ENCODE measurements at regions not wholly inside any gene's neighbourhood (a gene's known extent, or its start where the extent isn't known, plus 50 kb on each side); places are given as distances from the start of the nearest gene placed in this dataset.
"Not testable (repeated sequence)": the region's sequence is repeated elsewhere in the genome, so short reads cannot be mapped to it uniquely, and the experiment has no call there.

DNA sequence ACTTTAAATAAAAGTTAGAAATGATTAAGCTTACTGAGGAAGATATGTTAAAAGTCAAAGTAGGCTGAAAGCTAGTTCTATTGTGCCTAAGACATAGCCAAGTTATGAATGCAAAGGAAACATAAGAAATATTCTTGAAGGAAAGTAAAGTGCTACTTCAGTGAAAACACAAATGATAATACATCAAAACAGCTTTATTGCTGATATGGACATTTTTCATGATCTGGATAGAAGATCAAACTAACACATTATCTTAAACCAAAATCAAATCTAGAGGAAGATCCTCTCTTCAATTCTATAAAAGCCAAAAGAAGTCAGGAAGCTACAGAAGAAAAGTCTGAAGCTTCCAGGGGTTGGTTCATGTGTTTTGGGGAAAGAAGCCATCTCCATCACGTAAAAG lies 545.9 kb downstream of the COL11A1 start:
- H3K4me3 ChIP-seq (ENCODE audit: low read depth, low read length), result no peak overlapping the region
- DNase-seq (ENCODE audit: low read depth), result no peak

DNA sequence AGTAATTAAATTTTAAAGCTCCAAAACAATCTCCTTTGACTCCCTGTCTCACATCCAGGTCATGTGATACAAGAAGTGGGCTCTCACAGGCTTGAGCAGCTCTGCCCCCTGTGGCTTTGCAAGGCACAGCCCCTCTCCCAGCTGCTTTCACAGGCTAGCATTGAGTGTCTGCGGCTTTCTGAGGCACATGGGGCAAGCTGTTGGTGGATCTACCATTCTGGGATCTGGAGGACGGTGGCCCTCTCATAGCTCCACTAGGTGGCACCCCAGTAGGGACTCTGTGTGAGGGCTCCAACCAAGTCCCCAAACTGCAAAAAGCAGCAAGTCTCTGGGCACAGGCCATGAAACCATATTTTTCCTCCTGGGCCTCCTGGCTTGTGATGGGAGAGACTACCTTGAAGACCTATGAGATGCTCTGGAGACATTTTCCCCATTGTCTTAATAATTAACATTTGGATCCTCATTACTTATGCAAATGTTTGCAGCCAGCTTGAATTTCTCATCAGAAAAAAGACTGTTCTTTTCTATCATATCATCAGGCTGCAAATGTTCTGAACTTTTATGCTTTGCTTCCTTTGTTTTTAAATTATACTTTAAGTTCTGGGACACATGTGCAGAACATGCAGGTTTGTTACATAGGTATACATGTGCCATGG lies 554.1 kb upstream of the OLFM3 start:
- no peak for DNase-seq (ENCODE audit: low read depth)
- H3K4me3 ChIP-seq (ENCODE audit: low read depth, low read length), result no peak overlapping the region

DNA sequence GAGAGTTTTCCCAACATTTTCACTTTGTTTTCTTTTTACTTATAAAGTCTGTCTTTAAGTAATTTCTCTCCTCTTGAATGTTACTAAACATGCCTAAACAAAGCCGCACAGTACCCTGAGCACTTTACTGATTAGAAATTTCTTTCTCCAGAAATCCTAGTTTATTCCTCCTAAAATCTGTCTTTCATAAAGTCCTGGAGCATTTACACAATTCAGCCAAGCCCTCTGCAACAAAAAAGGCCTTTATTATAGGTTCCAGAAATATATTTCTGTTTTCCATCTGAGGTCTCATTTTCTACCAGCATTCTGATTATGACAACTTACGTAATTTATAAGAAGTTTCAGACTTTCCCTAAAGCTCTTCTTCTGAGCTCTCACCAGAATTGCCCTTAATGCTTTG lies 549.5 kb upstream of the OLFM3 start:
- H3K4me3 ChIP-seq (ENCODE audit: low read depth, low read length), result no peak overlapping the region
- DNase-seq (ENCODE audit: low read depth), result no peak

DNA sequence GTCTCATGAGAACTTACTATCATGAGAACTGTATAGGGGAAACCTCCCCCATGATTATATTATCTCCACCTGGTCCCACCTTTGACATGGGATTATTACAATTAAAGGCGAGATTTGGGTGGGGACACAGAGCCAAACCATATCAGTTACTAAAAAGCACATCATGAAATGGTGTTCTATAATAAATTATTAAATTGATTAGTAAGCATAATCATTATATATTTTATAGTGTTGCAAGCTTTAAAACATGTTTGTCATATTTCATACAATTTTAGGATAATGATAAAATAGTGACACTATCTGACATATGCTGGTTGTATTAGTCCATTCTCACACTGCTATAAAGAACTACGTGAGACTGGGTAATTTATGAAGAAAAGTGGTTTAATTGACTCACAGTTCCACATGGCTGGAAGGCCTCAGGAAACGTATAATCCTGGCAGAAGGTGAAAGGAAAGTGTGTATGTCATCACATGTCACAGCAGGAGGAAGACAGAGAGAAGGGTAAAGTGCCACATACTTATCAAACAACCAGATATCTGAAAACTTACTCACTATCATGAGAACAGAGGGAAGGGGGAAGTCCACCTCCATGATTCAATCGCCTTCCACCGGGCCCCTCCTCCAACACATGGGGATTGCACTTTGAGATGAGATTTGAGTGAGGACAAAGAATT lies 539.2 kb upstream of the OLFM3 start:
- DNase-seq (ENCODE audit: low read depth), result no peak

DNA sequence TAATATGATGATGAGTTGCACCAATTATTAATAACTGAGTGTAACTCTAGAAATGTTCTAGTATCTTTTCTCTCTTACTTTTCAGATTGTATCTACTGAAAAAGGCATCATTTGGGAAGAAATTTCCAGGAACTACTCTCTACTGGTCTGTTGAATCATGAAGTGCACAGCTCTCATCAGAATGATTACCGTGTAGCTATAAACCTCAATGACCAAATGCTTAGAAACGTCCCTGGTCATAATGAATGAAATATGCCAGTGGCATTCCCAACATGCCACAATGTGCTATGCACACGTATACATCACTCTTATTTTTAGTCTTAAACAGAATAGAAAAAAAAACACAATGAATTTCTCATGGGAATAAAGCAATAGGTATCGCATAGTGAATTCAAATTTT lies 534.3 kb upstream of the OLFM3 start:
- no peak overlapping the region for H3K4me3 ChIP-seq (ENCODE audit: low read depth, low read length)
- no peak for DNase-seq (ENCODE audit: low read depth)

More for the DNA sequence above, 539.2 kb upstream of the OLFM3 start:
- no peak overlapping the region for H3K4me3 ChIP-seq (ENCODE audit: low read depth, low read length)

DNA sequence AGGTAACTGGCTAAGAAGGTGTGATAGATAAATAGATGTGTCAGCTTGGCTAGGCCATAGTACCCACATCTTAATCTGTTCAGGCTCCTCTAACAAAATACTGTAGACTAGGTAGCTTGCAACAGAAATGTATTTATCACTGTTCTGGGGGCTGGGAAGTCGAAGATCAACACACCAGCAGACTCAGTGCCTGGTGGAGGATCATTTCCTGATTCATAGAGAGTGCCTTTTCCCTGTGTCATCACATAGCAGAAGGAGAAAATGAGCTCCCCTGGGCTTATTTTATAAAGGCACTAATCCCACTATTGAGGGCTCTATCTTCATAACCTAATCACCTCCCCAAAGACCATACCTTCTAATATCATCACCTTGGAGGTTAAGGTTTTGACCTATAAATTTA lies 532.7 kb upstream of the OLFM3 start:
- H3K4me3 ChIP-seq (ENCODE audit: low read depth, low read length), result no peak overlapping the region
- no peak for DNase-seq (ENCODE audit: low read depth)

DNA sequence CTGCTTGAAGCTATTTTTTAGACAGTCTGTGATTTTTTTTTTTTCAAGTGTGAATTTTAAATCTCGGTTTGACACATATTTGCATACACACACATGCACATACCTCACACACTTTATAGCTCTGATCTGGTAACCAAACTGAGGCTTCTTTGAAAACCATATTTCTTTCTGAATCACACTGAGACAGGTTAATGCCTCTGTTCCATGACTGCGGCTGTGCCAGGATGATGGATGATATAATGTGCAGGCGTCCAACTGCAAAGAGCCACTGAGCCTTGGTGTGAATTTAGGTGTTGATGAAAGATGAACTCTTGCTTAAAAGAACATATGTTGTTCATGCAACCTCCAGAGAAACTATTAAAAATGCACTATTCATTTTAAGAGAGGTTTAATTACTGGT lies 504.0 kb upstream of the OLFM3 start:
- DNase-seq (ENCODE audit: low read depth), result no peak
- H3K4me3 ChIP-seq (ENCODE audit: low read depth, low read length), result no peak overlapping the region

DNA sequence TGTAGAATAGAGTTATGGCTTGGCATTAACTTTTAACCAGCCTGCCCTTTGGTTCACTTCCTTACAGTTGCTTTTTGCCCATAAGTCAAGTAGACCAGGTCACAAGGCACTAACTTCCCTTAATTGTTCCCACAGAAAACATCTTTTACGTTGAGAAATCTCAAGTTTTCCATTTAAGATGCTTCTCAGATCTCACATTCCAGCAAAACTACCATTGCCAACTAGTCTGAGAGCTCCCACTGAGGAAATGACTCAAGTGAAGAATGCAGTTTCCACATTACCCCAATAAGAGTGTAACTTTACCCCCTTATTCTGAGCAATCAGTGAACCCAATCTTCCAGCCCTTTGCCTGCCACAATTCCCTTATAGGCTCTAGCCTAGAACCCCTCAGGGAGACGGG lies 502.2 kb upstream of the OLFM3 start:
- H3K4me3 ChIP-seq (ENCODE audit: low read depth, low read length), result no peak overlapping the region
- no peak for DNase-seq (ENCODE audit: low read depth)

DNA sequence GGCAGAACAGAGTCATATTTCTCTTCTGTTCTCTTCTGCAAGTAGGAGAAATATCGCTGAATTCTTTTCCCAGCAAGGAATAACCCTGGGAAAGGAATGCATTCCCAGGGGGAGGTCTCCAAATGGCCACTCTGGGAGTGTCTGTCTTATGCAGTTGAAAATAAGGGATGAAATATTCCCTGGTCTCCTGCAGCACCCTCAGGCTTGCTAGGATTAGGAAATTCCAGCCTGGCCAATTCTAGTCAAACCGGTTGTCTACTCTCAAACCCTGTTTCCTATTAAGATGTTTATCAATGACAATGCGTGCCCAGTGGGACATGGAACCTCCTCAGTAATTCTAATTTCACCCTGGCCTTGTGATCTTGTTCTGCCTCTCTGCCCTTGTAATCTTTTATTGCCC lies 501.1 kb upstream of the OLFM3 start:
- DNase-seq (ENCODE audit: low read depth), result not testable (repeated sequence)

DNA sequence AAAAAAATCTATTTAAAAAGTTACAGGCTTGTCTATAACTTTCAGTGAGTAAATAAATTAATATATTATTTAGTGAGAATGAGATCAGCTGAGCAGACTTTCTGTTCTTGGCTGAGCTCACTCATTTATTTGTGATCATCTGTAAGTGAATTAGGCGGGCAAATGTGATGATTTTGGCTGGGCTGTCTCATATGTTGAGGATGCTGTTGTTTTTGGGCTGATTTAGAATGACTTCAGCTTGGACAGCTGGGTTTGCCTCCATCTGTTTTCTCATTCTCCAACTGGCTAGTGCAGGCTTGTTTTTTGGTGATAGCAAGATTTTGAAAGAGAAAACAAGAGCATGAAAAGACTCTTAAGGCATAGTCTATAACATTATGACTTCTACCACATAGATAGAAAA lies 475.8 kb upstream of the OLFM3 start:
- no peak overlapping the region for H3K4me3 ChIP-seq (ENCODE audit: low read depth, low read length)
- DNase-seq (ENCODE audit: low read depth), result no peak

More for the DNA sequence above, 501.1 kb upstream of the OLFM3 start:
- H3K4me3 ChIP-seq (ENCODE audit: low read depth, low read length), result not testable (repeated sequence)

DNA sequence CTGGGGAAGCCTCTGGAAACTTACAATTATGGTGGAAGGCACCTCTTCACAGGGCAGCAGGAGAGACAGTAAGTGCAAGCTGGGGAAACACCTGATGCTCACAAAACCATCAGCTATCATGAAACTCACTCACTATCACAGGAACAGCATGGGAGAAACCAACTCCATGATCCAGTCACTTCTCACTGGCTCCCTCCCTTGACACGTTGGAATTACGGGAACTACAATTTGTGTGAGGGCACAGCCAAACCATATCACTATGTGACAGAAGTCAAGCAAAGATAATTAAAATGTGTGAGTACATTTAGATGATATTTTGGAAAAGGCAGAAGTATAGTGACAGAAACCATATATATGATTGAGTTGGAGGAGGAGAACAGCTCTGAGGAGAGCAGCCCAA lies 474.0 kb upstream of the OLFM3 start:
- no peak overlapping the region for H3K4me3 ChIP-seq (ENCODE audit: low read depth, low read length)
- no peak for DNase-seq (ENCODE audit: low read depth)

DNA sequence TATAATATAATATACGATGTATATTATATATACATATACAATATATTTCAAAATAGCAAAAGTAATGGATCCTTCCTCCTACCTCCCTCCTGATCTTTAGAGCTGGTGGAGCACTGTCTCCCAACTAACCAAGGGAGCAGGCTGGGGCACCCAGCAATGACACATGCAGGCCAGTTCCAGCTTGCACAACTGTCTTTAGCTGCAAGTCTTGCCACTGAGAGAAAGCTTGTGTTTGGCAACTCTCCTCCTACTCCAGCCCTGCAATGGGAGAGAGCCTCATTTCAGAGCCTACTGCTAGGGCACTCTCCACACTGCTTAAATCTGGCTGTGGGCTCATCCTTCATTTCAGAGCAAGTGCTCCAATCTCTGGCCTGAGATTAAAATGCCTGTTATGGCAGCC lies 469.8 kb upstream of the OLFM3 start:
- H3K4me3 ChIP-seq (ENCODE audit: low read depth, low read length), result no peak overlapping the region
- DNase-seq (ENCODE audit: low read depth), result no peak

DNA sequence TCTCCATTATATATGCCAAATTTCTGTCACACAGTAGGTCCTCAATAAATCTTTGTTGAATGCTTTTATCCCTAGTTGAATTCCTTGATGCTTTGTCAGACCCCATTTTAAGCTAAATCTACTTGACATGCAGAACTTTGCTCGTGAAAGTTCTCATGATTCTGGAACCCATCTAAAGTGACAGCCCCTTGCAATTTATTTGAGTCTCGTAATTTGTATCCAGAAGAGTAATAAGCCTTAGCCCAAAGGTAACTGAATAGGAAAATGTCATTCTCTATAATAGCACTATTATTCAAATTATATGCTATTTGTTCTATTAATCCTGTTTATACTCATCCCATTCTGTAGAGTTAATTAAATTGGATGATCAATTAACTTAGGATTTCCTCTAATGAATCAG lies 466.6 kb upstream of the OLFM3 start:
- no peak for DNase-seq (ENCODE audit: low read depth)
- no peak overlapping the region for H3K4me3 ChIP-seq (ENCODE audit: low read depth, low read length)

DNA sequence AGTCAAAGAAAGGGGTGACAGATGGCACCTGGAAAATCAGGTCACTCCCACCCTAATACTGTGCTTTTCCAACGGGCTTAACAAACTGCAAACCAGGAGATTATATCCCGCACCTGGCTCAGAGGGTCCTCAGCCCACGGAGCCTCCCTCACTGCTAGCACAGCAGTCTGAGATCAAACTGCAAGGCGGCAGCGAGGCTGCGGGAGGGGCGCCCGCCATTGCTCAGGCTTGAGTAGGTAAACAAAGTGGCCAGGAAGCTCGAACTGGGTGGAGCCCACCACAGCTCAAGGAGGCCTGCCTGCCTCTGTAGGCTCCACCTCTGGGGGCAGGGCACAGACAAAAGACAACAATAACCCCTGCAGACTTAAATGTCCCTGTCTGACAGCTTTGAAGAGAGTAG lies 445.6 kb upstream of the OLFM3 start:
- DNase-seq (ENCODE audit: low read depth); H3K4me3 ChIP-seq (ENCODE audit: low read depth, low read length): not testable (repeated sequence)

DNA sequence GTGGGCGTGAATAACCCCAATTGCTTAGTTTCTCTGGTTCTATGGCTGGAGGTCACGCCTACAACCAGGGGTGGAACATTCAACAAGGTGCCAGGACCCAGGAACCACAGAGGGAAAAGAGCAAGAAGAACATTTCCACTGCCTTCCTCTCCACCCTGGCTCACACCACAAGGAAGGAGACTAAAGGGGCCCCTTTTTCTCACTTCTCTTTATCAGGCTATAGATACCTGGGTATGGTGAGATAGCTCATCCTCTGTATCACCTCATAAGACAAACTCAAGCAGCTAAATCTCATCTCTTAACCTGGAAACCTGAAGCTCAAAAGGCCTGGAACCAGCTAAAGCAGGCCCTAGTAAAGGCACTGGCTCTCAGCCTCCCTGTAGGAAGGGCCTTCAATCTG lies 438.8 kb upstream of the OLFM3 start:
- DNase-seq (ENCODE audit: low read depth), result no peak
- H3K4me3 ChIP-seq (ENCODE audit: low read depth, low read length), result no peak overlapping the region

DNA sequence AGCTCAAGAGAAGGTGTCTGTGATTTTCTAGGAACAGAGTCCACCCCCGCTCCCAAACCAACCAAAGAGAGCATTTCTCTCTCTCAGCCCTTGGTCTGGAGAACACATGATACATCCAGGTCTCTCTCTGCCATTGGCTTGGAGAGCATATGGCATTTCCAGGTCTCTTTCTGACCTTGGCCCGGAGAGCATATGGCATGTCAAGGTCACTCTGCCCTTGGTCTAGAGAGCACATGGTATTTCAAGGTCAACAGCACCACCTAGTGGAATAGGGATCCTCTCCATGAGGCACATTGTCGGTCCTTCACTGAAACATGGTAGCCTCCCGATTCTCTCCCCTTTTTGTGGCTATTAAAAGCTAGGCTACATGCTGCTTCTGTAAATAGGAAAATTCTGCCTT lies 437.7 kb upstream of the OLFM3 start:
- no peak for DNase-seq (ENCODE audit: low read depth)
- no peak overlapping the region for H3K4me3 ChIP-seq (ENCODE audit: low read depth, low read length)

DNA sequence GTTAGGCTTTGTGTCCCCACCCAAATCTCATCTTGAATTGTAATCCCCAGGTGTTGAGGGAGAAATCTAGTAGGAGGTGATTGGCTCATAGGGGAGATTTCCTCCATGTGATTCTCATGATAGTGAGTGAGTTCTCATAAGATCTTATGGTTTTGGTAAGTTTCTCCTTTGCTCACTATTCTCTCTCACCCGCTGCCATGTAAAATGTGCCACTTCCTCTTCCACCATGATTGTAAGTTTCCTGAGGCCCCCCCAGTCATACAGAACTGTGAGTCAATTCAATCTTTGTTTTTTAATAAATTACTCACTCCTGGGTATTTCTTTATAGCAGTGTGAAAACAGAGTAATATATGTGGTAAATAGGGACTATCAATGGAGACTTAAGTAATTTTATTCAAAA lies 434.5 kb upstream of the OLFM3 start:
- no peak for DNase-seq (ENCODE audit: low read depth)
- no peak overlapping the region for H3K4me3 ChIP-seq (ENCODE audit: low read depth, low read length)

DNA sequence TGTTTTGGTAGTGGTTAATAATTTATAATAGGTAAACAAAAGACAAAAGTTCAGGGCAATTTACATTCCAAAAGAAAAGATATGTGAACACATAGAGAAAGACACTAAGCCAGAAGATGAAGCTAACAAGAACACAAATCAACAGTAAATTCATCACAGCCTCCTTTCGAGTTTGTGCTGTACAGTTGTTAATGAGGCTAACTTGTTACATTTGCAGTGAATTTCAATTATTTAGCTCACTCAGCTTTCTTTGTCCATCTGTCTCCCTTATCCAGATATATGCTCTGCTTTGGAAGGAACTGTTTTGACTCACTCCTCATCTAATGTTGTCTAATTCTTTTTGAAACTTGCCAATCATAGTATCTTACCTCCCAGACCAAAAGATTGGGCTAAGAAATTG lies 423.3 kb upstream of the OLFM3 start:
- no peak overlapping the region for H3K4me3 ChIP-seq (ENCODE audit: low read depth, low read length)
- no peak for DNase-seq (ENCODE audit: low read depth)
